Esophagus squamous epithelium (tissue), 4 donors: ENCODE measurements at regions not wholly inside any gene's neighbourhood (a gene's known extent, or its start where the extent isn't known, plus 50 kb on each side); places are given as distances from the start of the nearest gene placed in this dataset.

ENCODE experiments used
- POLR2A ChIP-seq, 4 donors: fragments of 450-650 bp; IDR thresholded peaks; one replicate each; pipeline ENCODE4 v1.6.1; 2017; ENCODE audit warnings: antibody characterized with exemption in 4 of 4, mild to moderate bottlenecking in 4 of 4, moderate library complexity in 3 of 4
- TF ChIP-seq, protein P1 (sequence below), 6 experiments: fragments of 450-650 bp in 4 of 6; fragments of 200-600 bp in 2 of 6; sonication (generic) in 2 of 6; IDR thresholded peaks; one replicate each; pipeline ENCODE4 v1.5.1; 2016 to 2019; ENCODE audit warnings: antibody characterized with exemption in 6 of 6, mild to moderate bottlenecking in 4 of 6, moderate library complexity in 4 of 6

DNA sequence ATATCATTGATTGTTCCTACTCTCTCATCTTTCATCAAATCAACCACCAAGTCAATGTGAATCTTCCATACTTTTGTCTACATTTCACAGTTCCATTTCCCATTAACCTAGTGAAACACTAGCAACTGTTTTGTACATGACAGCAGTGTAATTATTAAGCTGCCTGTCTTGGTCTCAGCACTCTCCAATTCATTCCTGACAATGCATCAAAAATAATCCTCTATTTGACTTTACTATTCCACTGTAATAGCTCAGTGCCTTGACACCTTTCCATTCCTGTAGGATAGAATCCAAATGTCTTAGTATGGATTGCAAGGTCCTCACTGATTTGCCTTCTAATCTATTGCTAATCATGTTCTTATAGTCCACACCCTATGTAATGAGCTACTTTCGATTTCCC lies 2405.8 kb downstream of the PCDH7 start:
- TF ChIP-seq, protein P1, sequence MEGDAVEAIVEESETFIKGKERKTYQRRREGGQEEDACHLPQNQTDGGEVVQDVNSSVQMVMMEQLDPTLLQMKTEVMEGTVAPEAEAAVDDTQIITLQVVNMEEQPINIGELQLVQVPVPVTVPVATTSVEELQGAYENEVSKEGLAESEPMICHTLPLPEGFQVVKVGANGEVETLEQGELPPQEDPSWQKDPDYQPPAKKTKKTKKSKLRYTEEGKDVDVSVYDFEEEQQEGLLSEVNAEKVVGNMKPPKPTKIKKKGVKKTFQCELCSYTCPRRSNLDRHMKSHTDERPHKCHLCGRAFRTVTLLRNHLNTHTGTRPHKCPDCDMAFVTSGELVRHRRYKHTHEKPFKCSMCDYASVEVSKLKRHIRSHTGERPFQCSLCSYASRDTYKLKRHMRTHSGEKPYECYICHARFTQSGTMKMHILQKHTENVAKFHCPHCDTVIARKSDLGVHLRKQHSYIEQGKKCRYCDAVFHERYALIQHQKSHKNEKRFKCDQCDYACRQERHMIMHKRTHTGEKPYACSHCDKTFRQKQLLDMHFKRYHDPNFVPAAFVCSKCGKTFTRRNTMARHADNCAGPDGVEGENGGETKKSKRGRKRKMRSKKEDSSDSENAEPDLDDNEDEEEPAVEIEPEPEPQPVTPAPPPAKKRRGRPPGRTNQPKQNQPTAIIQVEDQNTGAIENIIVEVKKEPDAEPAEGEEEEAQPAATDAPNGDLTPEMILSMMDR (IDR thresholded peaks at IDR 0.05) = no peak
- TF ChIP-seq POLR2A (IDR thresholded peaks at IDR 0.05) = no peak
